ENCODE measurements at regions not wholly inside any gene's neighbourhood (a gene's known extent, or its start where the extent isn't known, plus 50 kb on each side); places are given as distances from the start of the nearest gene placed in this dataset.

GRCh38 chr6:148074291-148074690, 268.3 kb upstream of the SASH1 start:
- H3K27ac ChIP-seq: no peak overlapping the region
- TF ChIP-seq CTCF (IDR thresholded peaks at IDR 0.05) (no peak), ZFX (IDR thresholded peaks at IDR 0.05; ENCODE audit: borderline replicate concordance) (no peak)

GRCh38 chr6:148074738-148075137, 267.9 kb upstream of the SASH1 start:
- TF ChIP-seq ZFX (IDR thresholded peaks at IDR 0.05; ENCODE audit: borderline replicate concordance) (no peak), CTCF (IDR thresholded peaks at IDR 0.05) (no peak)

GRCh38 chr6:148075352-148075751, 267.3 kb upstream of the SASH1 start:
- TF ChIP-seq ZFX (IDR thresholded peaks at IDR 0.05; ENCODE audit: borderline replicate concordance) (no peak), CTCF (IDR thresholded peaks at IDR 0.05) (no peak)
- no peak overlapping the region for H3K27ac ChIP-seq

More at GRCh38 chr6:148074738-148075137, 267.9 kb upstream of the SASH1 start:
- H3K27ac ChIP-seq: no peak overlapping the region

- H3K27ac ChIP-seq: no peak overlapping the region
- TF ChIP-seq CTCF (IDR thresholded peaks at IDR 0.05) (no peak), ZFX (IDR thresholded peaks at IDR 0.05; ENCODE audit: borderline replicate concordance) (no peak)
Observed at GRCh38 chr6:148076051-148076450, 266.6 kb upstream of the SASH1 start.

- H3K27ac ChIP-seq: no peak overlapping the region
Observed at GRCh38 chr6:148080315-148080714, 262.3 kb upstream of the SASH1 start.

GRCh38 chr6:148081076-148081475, 261.6 kb upstream of the SASH1 start:
- TF ChIP-seq ZFX (IDR thresholded peaks at IDR 0.05; ENCODE audit: borderline replicate concordance) (no peak), CTCF (IDR thresholded peaks at IDR 0.05) (no peak)
- no peak overlapping the region for H3K27ac ChIP-seq

More at GRCh38 chr6:148080315-148080714, 262.3 kb upstream of the SASH1 start:
- no peak for TF ChIP-seq ZFX (IDR thresholded peaks at IDR 0.05; ENCODE audit: borderline replicate concordance)
- no peak for TF ChIP-seq CTCF (IDR thresholded peaks at IDR 0.05)

- TF ChIP-seq ZFX (IDR thresholded peaks at IDR 0.05; ENCODE audit: borderline replicate concordance): no peak
- no peak for TF ChIP-seq CTCF (IDR thresholded peaks at IDR 0.05)
- H3K27ac ChIP-seq: no peak overlapping the region
Observed at GRCh38 chr6:148082044-148082443, 260.6 kb upstream of the SASH1 start.
